RWPE2 (cell line): ENCODE measurements at regions not wholly inside any gene's neighbourhood (a gene's known extent, or its start where the extent isn't known, plus 50 kb on each side); places are given as distances from the start of the nearest gene placed in this dataset.

Experiments used
- ATAC-seq: fragments of 200-7000 bp; cut with Tn5 transposase; 3 replicates; pipeline ENCODE4 v1.9.1; 2021; ENCODE audit warnings: low read depth
- DNase-seq: peaks from one replicate; pipeline ENCODE4 v3.0.0-alpha.2; 2020; ENCODE audit warnings: low spot score
- H3K27ac ChIP-seq: fragments of 450-650 bp; 2 replicates; pipeline ENCODE4 v1.5.1; 2017; ENCODE audit warnings: mild to moderate bottlenecking; ENCODE audit not compliant: poor library complexity, severe bottlenecking
- H3K27me3 ChIP-seq: fragments of 250-450 bp; sonication (Bioruptor Pico); 2 replicates; pipeline ENCODE4 v1.5.1; 2021; ENCODE audit warnings: mild to moderate bottlenecking, moderate library complexity; ENCODE audit not compliant: insufficient read depth, poor library complexity, severe bottlenecking
- H3K36me3 ChIP-seq: fragments of 250-450 bp; sonication (Bioruptor Pico); 2 replicates; pipeline ENCODE4 v1.5.1; 2020; ENCODE audit warnings: low read depth, mild to moderate bottlenecking, moderate library complexity
- H3K4me1 ChIP-seq: fragments of 250-450 bp; sonication (Bioruptor Pico); 2 replicates; pipeline ENCODE4 v1.5.1; 2021; ENCODE audit warnings: mild to moderate bottlenecking, moderate library complexity; ENCODE audit not compliant: insufficient read depth, poor library complexity, severe bottlenecking
- H3K4me3 ChIP-seq: fragments of 250-450 bp; sonication (Bioruptor Pico); 2 replicates; pipeline ENCODE4 v1.5.1; 2021; ENCODE audit warnings: mild to moderate bottlenecking, moderate library complexity; ENCODE audit not compliant: severe bottlenecking
- H3K9me3 ChIP-seq: fragments of 250-450 bp; sonication (Bioruptor Pico); 2 replicates; pipeline ENCODE4 v1.5.1; 2021; ENCODE audit warnings: mild to moderate bottlenecking, moderate library complexity; ENCODE audit not compliant: severe bottlenecking
- TF ChIP-seq, protein P1 (sequence below): fragments of 450-650 bp; IDR thresholded peaks from one replicate; pipeline ENCODE4 v1.5.1; 2017; ENCODE audit warnings: mild to moderate bottlenecking, moderate library complexity; ENCODE audit not compliant: poor library complexity, severe bottlenecking

DNA sequence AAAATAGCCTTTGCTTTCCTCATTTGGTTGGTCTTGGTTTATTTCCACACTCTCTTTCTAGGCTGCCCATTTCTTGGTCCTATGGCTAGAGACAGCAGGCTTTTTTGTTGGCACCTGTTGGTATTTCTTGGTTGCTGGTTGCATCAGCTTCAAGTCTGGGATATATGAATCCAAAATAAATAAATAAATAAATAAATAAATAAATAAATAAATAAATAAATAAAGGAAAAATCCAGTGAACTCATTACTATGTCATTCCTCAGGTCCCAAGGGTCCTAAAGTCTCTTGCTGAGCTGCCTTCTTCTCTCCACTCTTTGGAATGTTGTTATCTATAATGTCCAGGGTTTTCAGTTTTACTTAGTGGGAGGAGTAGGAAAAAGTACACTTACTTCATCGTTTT, 165.9 kb upstream of the MEX3C start:
- TF ChIP-seq, protein P1, sequence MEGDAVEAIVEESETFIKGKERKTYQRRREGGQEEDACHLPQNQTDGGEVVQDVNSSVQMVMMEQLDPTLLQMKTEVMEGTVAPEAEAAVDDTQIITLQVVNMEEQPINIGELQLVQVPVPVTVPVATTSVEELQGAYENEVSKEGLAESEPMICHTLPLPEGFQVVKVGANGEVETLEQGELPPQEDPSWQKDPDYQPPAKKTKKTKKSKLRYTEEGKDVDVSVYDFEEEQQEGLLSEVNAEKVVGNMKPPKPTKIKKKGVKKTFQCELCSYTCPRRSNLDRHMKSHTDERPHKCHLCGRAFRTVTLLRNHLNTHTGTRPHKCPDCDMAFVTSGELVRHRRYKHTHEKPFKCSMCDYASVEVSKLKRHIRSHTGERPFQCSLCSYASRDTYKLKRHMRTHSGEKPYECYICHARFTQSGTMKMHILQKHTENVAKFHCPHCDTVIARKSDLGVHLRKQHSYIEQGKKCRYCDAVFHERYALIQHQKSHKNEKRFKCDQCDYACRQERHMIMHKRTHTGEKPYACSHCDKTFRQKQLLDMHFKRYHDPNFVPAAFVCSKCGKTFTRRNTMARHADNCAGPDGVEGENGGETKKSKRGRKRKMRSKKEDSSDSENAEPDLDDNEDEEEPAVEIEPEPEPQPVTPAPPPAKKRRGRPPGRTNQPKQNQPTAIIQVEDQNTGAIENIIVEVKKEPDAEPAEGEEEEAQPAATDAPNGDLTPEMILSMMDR = no peak
- DNase-seq (no peak), ATAC-seq (no peak)
- no peak overlapping the region for H3K4me3 ChIP-seq
- no peaks in the 10 kb centered on the region for H3K4me1 ChIP-seq
- H3K27ac ChIP-seq = no peak overlapping the region
- no peaks in the 10 kb centered on the region for H3K9me3 ChIP-seq
- no peaks in the 10 kb centered on the region for H3K27me3 ChIP-seq
- no peaks in the 10 kb centered on the region for H3K36me3 ChIP-seq

DNA sequence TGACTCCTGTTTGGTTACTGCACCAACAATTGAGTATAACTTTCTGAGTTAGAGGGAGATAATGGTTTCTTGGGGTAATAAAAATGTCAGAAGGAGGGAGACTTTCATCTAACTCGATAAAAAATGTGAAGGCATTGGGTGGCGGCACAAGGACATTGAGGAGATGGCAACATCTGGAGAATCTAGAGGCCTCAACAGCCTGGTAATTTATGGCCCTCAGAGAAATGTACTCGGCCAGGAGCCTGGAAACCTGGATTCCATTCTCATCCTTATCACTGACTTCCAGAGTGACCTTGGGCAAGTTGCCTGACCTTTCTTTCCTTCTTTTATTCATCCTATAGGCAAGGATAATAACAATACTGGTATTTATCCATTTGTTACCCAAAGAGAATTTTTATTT, 173.5 kb upstream of the MEX3C start:
- Histone ChIP-seq H3K4me1 (no peaks in the 10 kb centered on the region), H3K36me3 (no peaks in the 10 kb centered on the region), H3K9me3 (no peaks in the 10 kb centered on the region), H3K27me3 (no peaks in the 10 kb centered on the region), H3K4me3 (no peak overlapping the region), H3K27ac (no peak overlapping the region)
- DNase-seq (no peak), ATAC-seq (no peak)
- TF ChIP-seq, protein P1 = no peak

DNA sequence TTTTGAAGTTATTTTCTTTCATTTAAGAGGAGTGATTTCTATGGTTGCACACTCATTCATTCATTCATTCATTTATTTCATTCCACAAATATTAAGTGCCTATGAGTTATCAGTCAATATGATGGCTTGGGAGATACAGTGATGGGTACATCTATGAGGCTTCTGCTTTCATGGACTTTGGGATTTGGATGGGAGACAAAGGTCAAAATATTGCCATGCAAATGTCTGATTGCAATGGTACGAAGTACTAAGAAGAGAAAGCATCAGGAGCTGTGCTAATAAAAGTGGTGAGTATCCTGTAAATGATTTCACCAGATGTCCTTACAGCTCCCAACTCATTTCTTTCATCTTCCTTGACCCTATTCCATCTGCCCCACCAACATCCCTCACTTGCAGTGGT, 174.4 kb upstream of the MEX3C start:
- Histone ChIP-seq H3K27ac (no peak overlapping the region), H3K27me3 (no peaks in the 10 kb centered on the region), H3K9me3 (no peaks in the 10 kb centered on the region), H3K4me3 (no peak overlapping the region), H3K36me3 (no peaks in the 10 kb centered on the region), H3K4me1 (no peaks in the 10 kb centered on the region)
- no peak for DNase-seq
- no peak for ATAC-seq
- TF ChIP-seq, protein P1 = no peak

DNA sequence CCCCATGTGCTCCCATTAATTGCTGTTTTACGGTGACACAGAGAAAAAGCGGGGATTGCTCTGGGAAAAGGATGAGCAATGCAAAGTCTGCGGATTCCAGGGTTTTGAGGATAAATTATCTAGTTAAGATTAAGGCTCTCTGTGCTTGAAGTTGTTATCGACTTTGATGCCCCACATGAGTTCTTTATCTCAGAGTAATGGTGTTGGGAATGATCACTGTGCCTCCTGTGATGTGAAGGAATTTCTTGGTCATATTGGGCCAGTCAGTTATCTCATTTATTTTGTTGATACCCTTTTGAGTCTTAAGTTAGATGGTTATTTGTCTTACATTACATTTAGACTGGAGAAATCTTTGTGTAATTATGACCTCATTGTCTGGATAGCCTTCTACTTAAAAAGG, 184.6 kb upstream of the MEX3C start:
- H3K4me3 ChIP-seq = no peak overlapping the region
- ATAC-seq (no peak), DNase-seq (no peak)
- TF ChIP-seq, protein P1 = no peak
- H3K9me3 ChIP-seq = no peaks in the 10 kb centered on the region
- no peak overlapping the region for H3K27ac ChIP-seq
- no peaks in the 10 kb centered on the region for H3K4me1 ChIP-seq
- H3K27me3 ChIP-seq = no peaks in the 10 kb centered on the region
- no peaks in the 10 kb centered on the region for H3K36me3 ChIP-seq

DNA sequence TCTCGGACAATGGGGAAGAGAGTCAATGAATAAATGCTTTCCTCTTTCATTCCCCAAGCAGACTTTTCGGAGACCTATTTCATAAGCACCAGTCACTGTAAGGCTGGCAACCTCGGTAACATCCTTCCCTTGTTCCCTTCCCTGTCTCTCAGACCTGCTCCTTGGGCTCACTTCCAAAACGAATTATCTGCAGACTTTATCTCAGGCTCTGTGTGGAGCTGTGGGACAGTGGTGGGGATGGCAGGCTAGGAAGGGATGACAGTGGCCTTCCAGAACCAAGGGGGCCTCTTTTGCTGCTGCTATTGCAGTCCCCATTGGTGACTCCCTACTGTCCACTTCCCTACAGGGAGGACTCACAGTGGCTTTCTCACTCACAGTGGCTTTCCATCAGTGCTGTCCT, 185.6 kb upstream of the MEX3C start:
- Histone ChIP-seq H3K27me3 (no peaks in the 10 kb centered on the region), H3K4me3 (no peak overlapping the region), H3K9me3 (no peaks in the 10 kb centered on the region), H3K4me1 (no peaks in the 10 kb centered on the region), H3K27ac (no peak overlapping the region), H3K36me3 (no peaks in the 10 kb centered on the region)
- ATAC-seq = no peak
- no peak for DNase-seq
- TF ChIP-seq, protein P1 = no peak
